ENCODE measurements at regions not wholly inside any gene's neighbourhood (a gene's known extent, or its start where the extent isn't known, plus 50 kb on each side); places are given as distances from the start of the nearest gene placed in this dataset.

DNA sequence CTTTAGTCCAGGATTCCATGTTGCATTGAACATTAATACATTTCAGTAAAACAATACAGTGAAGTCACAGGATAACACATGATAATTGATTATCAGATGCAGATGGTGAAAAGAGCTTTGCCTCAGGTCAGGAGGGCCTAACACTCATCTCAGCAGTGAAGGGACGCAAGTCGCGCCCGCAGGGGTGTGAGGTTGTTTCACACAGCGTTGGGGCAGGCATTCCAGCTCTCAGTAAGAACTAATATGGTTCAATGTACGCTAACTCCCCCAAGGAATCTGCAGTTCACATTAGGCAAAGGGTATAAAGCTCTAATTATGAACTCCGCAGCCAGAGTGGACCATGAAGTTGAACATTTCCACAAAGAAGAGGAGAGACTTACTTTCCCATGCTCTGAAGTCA lies 53.1 kb upstream of the ATL2 start:
- no peak overlapping the region for H3K4me3 ChIP-seq

DNA sequence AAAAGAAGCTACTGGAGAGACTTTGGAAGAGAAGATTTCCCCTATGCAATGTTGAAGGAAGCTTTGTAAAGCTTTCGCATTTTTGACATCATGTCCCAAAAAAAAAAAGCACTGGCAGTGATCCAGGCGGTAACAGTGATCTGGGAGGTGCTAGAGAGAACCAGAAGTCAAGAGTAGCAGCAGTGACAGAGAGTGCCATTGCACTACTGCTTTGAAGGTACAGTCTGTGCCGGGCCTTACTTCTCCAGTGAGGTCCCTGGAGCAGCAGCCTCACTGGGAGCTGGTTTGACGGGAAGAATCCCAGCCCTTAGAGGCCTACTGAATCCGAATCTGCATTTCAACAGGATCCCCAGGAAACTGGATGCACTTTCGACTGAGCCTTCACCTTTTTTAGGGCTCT lies 50.9 kb upstream of the ATL2 start:
- TF ChIP-seq, protein P1, sequence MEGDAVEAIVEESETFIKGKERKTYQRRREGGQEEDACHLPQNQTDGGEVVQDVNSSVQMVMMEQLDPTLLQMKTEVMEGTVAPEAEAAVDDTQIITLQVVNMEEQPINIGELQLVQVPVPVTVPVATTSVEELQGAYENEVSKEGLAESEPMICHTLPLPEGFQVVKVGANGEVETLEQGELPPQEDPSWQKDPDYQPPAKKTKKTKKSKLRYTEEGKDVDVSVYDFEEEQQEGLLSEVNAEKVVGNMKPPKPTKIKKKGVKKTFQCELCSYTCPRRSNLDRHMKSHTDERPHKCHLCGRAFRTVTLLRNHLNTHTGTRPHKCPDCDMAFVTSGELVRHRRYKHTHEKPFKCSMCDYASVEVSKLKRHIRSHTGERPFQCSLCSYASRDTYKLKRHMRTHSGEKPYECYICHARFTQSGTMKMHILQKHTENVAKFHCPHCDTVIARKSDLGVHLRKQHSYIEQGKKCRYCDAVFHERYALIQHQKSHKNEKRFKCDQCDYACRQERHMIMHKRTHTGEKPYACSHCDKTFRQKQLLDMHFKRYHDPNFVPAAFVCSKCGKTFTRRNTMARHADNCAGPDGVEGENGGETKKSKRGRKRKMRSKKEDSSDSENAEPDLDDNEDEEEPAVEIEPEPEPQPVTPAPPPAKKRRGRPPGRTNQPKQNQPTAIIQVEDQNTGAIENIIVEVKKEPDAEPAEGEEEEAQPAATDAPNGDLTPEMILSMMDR (IDR thresholded peaks at IDR 0.05) = no peak
- no peak for TF ChIP-seq POLR2A (IDR thresholded peaks at IDR 0.05)
- Histone ChIP-seq H3K4me1 (no peaks in the 10 kb centered on the region), H3K9me3 (no peaks in the 10 kb centered on the region), H3K36me3 (no peaks in the 10 kb centered on the region), H3K27me3 (no peaks in the 10 kb centered on the region), H3K27ac (no peak overlapping the region), H3K4me3 (no peak overlapping the region)
- DNase-seq = no peak

More for the DNA sequence above, 53.1 kb upstream of the ATL2 start:
- Histone ChIP-seq H3K4me1 (no peaks in the 10 kb centered on the region), H3K27me3 (no peaks in the 10 kb centered on the region), H3K9me3 (no peaks in the 10 kb centered on the region), H3K36me3 (no peaks in the 10 kb centered on the region), H3K27ac (no peak overlapping the region)
- no peak for DNase-seq
- TF ChIP-seq POLR2A (IDR thresholded peaks at IDR 0.05) = no peak
- TF ChIP-seq, protein P1 (IDR thresholded peaks at IDR 0.05) = no peak

DNA sequence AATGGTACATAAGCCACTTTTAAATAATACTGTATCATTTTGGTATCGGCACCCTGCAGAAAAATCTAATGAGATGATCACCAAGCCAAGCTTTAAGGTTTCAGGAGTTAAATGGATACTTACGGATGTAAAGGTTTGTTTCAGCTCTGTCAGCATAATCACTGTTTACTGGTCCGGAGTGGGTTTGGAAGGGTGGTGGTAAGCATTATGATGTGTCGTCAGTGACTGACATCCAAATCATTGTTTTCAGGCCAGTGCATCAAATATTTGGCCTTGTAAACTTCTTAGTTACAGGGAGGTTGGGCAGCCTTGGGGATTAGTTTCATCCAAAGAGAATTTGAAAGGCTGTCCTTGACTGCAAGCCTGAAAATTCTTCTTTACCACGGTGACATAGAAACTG lies 50.0 kb upstream of the ATL2 start:
- H3K9me3 ChIP-seq = no peaks in the 10 kb centered on the region
- TF ChIP-seq POLR2A (IDR thresholded peaks at IDR 0.05) = no peak
- TF ChIP-seq, protein P1 (IDR thresholded peaks at IDR 0.05) = no peak
- no peaks in the 10 kb centered on the region for H3K4me1 ChIP-seq
- no peaks in the 10 kb centered on the region for H3K27me3 ChIP-seq
- no peak overlapping the region for H3K4me3 ChIP-seq
- H3K36me3 ChIP-seq = no peaks in the 10 kb centered on the region
- no peak overlapping the region for H3K27ac ChIP-seq
- no peak for DNase-seq
